Muscle of leg (tissue), 3 donors: ENCODE measurements at regions not wholly inside any gene's neighbourhood (a gene's known extent, or its start where the extent isn't known, plus 50 kb on each side); places are given as distances from the start of the nearest gene placed in this dataset.
"Not testable (repeated sequence)": the region's sequence is repeated elsewhere in the genome, so short reads cannot be mapped to it uniquely, and the experiment has no call there.

Experiments
- DNase-seq: peaks from one replicate; pipeline ENCODE4 v3.0.0; 2013
- H3K27ac ChIP-seq: one replicate; pipeline ENCODE4 v1.5.1; 2013; ENCODE audit warnings: mild to moderate bottlenecking, low read length, control low read depth
- H3K27me3 ChIP-seq: one replicate; pipeline ENCODE4 v1.6.1; 2013; ENCODE audit warnings: low read length; ENCODE audit not compliant: control insufficient read depth, insufficient read depth
- H3K36me3 ChIP-seq: one replicate; pipeline ENCODE4 v1.6.1; 2013; ENCODE audit warnings: low read length; ENCODE audit not compliant: control insufficient read depth, insufficient read depth
- H3K4me1 ChIP-seq: one replicate; pipeline ENCODE4 v1.6.1; 2013; ENCODE audit warnings: low read length; ENCODE audit not compliant: control insufficient read depth, insufficient read depth
- H3K4me3 ChIP-seq: one replicate; pipeline ENCODE4 v1.5.1; 2013; ENCODE audit warnings: low read length, control low read depth
- H3K9me3 ChIP-seq: replicated peaks from 2 replicates; pipeline ENCODE4 v1.6.1; 2013; ENCODE audit warnings: low read depth, low read length; ENCODE audit not compliant: control insufficient read depth
- WGBS: methylation state at CpG from one replicate; pipeline ENCODE4 v1.1.5; 2013; ENCODE audit warnings: missing lambda C conversion rate; ENCODE audit not compliant: insufficient coverage; 5-methylcytosine and 5-hydroxymethylcytosine counted together

DNA sequence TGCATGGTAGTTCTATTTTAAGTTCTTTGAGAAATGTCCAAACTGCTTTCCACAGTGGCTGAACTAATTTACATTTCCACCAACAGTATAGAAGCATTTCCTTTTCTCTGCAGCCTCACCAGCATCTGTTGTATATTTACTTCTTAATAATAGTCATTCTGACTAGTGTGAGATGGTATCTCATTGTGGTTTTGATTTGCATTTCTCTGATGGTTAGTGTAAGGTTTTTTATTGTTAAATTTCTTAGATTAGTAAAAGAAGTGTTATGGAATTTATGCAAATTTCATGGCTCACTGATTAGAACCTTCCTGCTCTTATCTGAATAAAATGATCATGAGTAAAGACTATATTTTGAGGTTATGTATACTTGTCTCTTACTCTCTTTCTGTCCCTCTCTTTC lies 134.8 kb upstream of the ENPEP start:
- not testable (repeated sequence) for H3K27me3 ChIP-seq, H3K27ac ChIP-seq, H3K36me3 ChIP-seq, H3K4me1 ChIP-seq, DNase-seq, H3K9me3 ChIP-seq, H3K4me3 ChIP-seq

DNA sequence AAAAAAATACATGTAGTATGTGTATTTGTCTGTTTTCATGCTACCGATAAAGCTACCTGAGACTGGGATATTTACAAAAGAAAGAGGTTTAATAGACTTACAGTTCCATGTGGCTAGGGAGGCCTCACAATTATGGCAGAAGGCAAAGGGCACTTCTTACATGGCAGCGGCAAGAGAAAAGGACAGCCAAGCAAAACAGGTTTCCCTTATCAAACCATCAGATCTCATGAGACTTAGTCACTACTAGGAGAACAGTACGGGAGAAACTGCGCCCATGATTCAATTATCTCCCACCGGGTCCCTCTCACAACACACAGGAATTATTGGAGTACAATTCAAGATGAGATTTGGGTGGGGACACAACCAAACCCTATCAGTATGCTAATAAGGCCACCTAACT lies 137.0 kb upstream of the ELOVL6 start:
- H3K4me3 ChIP-seq = no peak overlapping the region
- WGBS = 60% methylated on average over 1 of the region's 5 CpGs

DNA sequence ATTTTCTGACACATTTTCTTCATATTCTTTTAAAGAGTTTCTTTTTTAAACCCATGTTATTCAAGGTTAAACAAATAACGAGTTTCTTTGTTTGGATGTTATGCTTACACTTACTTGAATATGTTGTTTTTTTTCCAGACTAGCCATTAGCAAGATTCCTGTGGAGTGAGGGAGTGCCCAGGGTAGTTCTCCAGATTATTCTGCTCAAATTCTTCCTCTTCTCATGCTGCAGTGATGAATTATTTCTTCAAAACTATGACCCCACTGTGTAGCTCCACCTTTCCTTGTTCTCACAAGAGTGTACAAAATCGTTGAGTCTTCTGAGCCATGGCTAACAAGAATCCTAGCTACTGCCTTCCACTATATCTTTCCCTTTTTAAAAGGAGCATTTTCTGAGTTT lies 134.1 kb upstream of the ELOVL6 start:
- WGBS = 80% methylated on average over 1 of the region's 2 CpGs
- H3K4me1 ChIP-seq = no peaks in the 10 kb centered on the region
- peaks cover 5% of the 10 kb centered on the region for H3K9me3 ChIP-seq
- no peaks in the 10 kb centered on the region for H3K36me3 ChIP-seq
- H3K27me3 ChIP-seq = no peaks in the 10 kb centered on the region
- H3K27ac ChIP-seq = no peak overlapping the region
- no peak for DNase-seq
- no peak overlapping the region for H3K4me3 ChIP-seq

More for the DNA sequence above, 137.0 kb upstream of the ELOVL6 start:
- Histone ChIP-seq H3K9me3 (no peaks in the 10 kb centered on the region), H3K4me1 (no peaks in the 10 kb centered on the region), H3K27me3 (no peaks in the 10 kb centered on the region), H3K36me3 (no peaks in the 10 kb centered on the region), H3K27ac (no peak overlapping the region)
- no peak for DNase-seq

- 100% methylated on average over 1 of the region's 4 CpGs for WGBS
- H3K36me3 ChIP-seq, DNase-seq, H3K27me3 ChIP-seq, H3K4me3 ChIP-seq, H3K9me3 ChIP-seq, H3K27ac ChIP-seq, H3K4me1 ChIP-seq: not testable (repeated sequence)
Observed at GRCh38 chr4:110326426-110326825, 128.0 kb upstream of the ELOVL6 start.

DNA sequence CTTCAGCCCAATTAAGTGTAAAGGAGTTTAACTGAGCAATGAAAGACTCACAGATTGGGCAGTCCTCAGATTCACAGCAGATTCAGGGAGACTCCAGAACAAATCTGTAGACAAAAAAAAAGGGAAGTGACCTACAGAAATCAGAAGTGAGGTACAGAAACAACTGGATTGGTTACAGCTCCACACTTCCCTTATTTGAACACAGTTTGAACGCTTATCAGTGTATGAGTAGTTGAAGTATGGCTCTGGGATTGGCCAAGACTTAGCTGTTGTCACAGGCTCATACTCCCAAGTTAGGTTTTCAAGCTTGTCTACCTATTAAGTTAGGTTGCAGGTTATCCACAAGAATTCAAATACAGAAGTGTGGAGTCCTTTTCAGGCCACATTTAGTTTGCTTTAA lies 112.4 kb upstream of the ELOVL6 start:
- no peaks in the 10 kb centered on the region for H3K4me1 ChIP-seq
- no peaks in the 10 kb centered on the region for H3K27me3 ChIP-seq
- no peak overlapping the region for H3K4me3 ChIP-seq
- no CpG with 5 or more reads among the region's 1 CpG for WGBS
- no peak for DNase-seq
- no peak overlapping the region for H3K27ac ChIP-seq
- H3K9me3 ChIP-seq = no peaks in the 10 kb centered on the region
- no peaks in the 10 kb centered on the region for H3K36me3 ChIP-seq

DNA sequence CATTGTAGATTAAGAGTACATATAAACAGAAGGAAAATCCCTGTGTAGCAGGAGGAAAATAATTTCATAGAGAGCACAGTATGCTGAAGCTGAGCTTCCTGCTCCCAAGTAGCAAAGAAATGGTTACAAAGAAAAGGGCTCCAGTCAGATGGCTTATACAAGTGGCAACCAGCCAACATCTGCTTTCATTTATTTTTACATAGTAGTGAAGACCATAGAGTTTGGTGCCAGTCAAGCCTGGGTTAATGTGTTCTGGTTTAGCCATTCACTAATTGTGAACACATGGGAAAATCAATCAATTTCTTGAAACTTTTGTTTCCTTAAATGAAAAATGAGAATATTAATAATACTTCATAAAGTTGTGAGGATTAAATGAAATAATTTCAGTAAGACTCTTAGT lies 111.3 kb upstream of the ELOVL6 start:
- Histone ChIP-seq H3K27ac (no peak overlapping the region), H3K36me3 (no peaks in the 10 kb centered on the region), H3K4me3 (no peak overlapping the region), H3K27me3 (no peaks in the 10 kb centered on the region), H3K9me3 (no peaks in the 10 kb centered on the region), H3K4me1 (no peaks in the 10 kb centered on the region)
- peak; percentile 79 for DNase-seq

GRCh38 chr4:110306303-110306702 lies 107.9 kb upstream of the ELOVL6 start:
- H3K27ac ChIP-seq = no peak overlapping the region
- DNase-seq = peak; percentile 45
- no CpG with 5 or more reads among the region's 2 CpGs for WGBS
- H3K9me3 ChIP-seq = no peaks in the 10 kb centered on the region
- no peaks in the 10 kb centered on the region for H3K4me1 ChIP-seq
- H3K4me3 ChIP-seq = no peak overlapping the region
- no peaks in the 10 kb centered on the region for H3K27me3 ChIP-seq
- no peaks in the 10 kb centered on the region for H3K36me3 ChIP-seq

- H3K27ac ChIP-seq = no peak overlapping the region
- no peaks in the 10 kb centered on the region for H3K27me3 ChIP-seq
- DNase-seq = no peak
- H3K4me1 ChIP-seq = no peaks in the 10 kb centered on the region
- no peaks in the 10 kb centered on the region for H3K9me3 ChIP-seq
- no peak overlapping the region for H3K4me3 ChIP-seq
- WGBS = no CpG with 5 or more reads among the region's 4 CpGs
- H3K36me3 ChIP-seq = no peaks in the 10 kb centered on the region
Observed at GRCh38 chr4:110305455-110305854, 107.0 kb upstream of the ELOVL6 start.

- Histone ChIP-seq H3K27ac (no peak overlapping the region), H3K36me3 (no peaks in the 10 kb centered on the region), H3K4me1 (no peaks in the 10 kb centered on the region), H3K9me3 (no peaks in the 10 kb centered on the region), H3K4me3 (no peak overlapping the region), H3K27me3 (no peaks in the 10 kb centered on the region)
- DNase-seq = no peak
- no CpG with 5 or more reads among the region's 2 CpGs for WGBS
Observed at GRCh38 chr4:110296892-110297291, 98.5 kb upstream of the ELOVL6 start.

DNA sequence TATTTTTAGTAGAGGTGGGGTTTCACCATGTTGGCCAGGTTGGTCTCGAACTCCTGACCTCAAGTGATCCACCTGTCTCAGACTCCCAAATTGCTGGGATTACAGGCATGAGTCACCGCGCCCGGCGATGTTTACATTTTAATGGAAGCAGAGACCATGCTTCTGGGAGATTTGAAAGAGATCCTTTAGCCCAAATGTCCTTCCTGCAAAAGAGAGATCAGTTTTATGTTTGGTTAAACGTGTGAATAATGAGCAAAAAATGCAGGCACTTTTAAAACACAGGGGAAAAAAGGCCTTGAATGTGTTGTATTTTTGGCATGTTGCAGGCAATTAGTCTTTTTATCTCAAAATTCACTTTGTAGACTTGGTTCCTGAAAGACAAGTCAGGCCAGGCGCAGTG lies 95.8 kb upstream of the ELOVL6 start:
- Histone ChIP-seq H3K4me3 (no peak overlapping the region), H3K27ac (no peak overlapping the region), H3K9me3 (no peaks in the 10 kb centered on the region), H3K36me3 (no peaks in the 10 kb centered on the region), H3K4me1 (no peaks in the 10 kb centered on the region), H3K27me3 (no peaks in the 10 kb centered on the region)
- no peak for DNase-seq
- WGBS = 80% methylated on average over 1 of the region's 7 CpGs

DNA sequence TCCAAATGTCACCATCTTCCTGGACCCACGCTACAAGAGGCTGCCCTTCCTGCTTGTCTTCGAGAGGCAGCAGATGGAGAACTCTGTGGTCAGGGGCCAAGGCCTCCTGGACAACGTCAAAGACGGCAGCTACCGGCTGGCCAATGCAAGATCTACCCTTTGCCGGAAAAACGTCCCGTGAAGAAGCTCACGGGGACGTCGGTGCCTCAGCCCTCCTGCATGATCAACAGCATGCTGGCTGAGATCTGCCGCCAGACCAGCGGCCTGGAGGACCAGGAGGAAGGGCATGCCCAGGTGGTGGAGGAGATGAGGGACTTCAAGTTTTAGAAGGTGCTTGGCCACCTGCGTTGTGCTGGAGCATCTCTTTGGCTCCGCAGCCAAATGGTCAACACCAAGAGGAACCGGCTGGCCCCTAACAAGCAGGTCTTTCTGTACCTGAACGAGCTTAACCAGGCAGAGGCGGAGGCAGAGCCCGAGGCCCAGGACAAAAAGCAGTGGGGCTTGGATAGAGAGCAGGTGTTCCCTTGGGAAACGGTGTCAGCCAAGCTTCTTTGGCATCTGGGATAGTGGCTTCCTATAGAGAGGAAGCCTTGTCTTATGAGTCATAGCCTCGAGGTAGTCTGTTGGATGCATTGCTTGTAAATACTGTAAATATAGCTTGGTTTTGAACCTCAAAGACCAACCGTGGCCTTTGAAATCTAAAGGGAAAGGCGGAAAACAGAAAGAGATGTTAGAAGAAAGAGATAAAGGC lies 94.8 kb upstream of the ELOVL6 start:
- Histone ChIP-seq H3K36me3 (no peaks in the 10 kb centered on the region), H3K4me3 (no peak overlapping the region), H3K4me1 (no peaks in the 10 kb centered on the region), H3K9me3 (no peaks in the 10 kb centered on the region), H3K27ac (no peak overlapping the region), H3K27me3 (no peaks in the 10 kb centered on the region)
- no peak for DNase-seq
- WGBS = 94% methylated on average over 23 of the region's 23 CpGs
